ENCODE measurements at regions not wholly inside any gene's neighbourhood (a gene's known extent, or its start where the extent isn't known, plus 50 kb on each side); places are given as distances from the start of the nearest gene placed in this dataset.

- TF ChIP-seq CTCF (IDR thresholded peaks at IDR 0.05) (no peak), POLR2A (IDR thresholded peaks at IDR 0.05) (no peak), EP300 (IDR thresholded peaks at IDR 0.05) (no peak)
These were observed 84.6 kb upstream of the WSB1 start for GRCh38 chr17:27209316-27209715.

All from ovary (tissue), 3 donors.